ENCODE measurements at regions not wholly inside any gene's neighbourhood (a gene's known extent, or its start where the extent isn't known, plus 50 kb on each side); places are given as distances from the start of the nearest gene placed in this dataset.

DNA sequence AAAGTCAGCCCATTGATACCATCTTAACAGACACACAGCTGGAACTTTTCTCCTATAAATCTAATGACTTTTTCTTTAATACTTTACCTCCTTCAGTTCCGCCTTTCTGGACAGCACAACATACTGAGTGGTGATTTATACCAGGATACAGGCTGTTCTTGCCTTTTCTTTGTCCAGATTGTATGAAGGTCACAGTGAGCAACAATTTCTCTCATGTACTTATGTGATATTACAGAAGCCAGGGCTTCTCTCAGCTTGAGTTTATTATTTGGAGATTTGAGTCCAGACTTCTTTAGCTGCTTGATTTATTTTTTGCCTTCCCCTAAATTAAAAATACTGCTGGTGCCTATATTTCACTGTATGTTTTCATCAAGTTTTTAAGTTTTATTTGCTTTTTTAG, 976.0 kb downstream of the ROBO2 start:
- no CpG with 5 or more reads among the region's 1 CpG for WGBS (ENCODE audit: extremely low coverage, insufficient read length, low lambda C conversion rate)
- Mint-ChIP-seq H3K9me3 (peaks cover 9 to 12% of the 10 kb centered on the region in 2 experiments), H3K36me3 (ENCODE audit: insufficient read depth in 1 of 3, low read depth in 3 of 3) (peaks cover 2 to 11% (median 8%) of the 10 kb centered on the region in 3 experiments), H3K27ac (no peak overlapping the region; a peak in 1 of 7 replicates), H3K4me1 (peaks cover 3 to 9% of the 10 kb centered on the region in 2 experiments; a peak in 3 of 4 replicates), H3K27me3 (ENCODE audit: low read depth) (no peaks in the 10 kb centered on the region), H3K4me3 (no peak overlapping the region)
- H3K9ac ChIP-seq (ENCODE audit: extremely low read depth, insufficient read length, low read length) = no peak overlapping the region
- H2BK15ac ChIP-seq (ENCODE audit: low read depth, low read length) = no peak overlapping the region
- H3K79me1 ChIP-seq (ENCODE audit: insufficient read depth, low read depth, low read length, poor library complexity, severe bottlenecking) = no peaks in the 10 kb centered on the region
- H2BK20ac ChIP-seq (ENCODE audit: low read depth, low read length, poor library complexity, severe bottlenecking) = no peak overlapping the region
- H4K91ac ChIP-seq (ENCODE audit: insufficient read length, low read depth, low read length) = no peak overlapping the region
- H3K4me2 ChIP-seq (ENCODE audit: insufficient read depth, insufficient read length, low read length) = no peak overlapping the region
- H3K18ac ChIP-seq (ENCODE audit: insufficient read length, low read depth, low read length) = no peak overlapping the region
- no peak overlapping the region for H3T11ph ChIP-seq (ENCODE audit: low read length)
- no peak overlapping the region for H3K4ac ChIP-seq (ENCODE audit: low read depth, low read length)
- TF ChIP-seq, protein P1, sequence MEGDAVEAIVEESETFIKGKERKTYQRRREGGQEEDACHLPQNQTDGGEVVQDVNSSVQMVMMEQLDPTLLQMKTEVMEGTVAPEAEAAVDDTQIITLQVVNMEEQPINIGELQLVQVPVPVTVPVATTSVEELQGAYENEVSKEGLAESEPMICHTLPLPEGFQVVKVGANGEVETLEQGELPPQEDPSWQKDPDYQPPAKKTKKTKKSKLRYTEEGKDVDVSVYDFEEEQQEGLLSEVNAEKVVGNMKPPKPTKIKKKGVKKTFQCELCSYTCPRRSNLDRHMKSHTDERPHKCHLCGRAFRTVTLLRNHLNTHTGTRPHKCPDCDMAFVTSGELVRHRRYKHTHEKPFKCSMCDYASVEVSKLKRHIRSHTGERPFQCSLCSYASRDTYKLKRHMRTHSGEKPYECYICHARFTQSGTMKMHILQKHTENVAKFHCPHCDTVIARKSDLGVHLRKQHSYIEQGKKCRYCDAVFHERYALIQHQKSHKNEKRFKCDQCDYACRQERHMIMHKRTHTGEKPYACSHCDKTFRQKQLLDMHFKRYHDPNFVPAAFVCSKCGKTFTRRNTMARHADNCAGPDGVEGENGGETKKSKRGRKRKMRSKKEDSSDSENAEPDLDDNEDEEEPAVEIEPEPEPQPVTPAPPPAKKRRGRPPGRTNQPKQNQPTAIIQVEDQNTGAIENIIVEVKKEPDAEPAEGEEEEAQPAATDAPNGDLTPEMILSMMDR (conservative IDR thresholded peaks at IDR 0.05) = no peak
- H4K5ac ChIP-seq (ENCODE audit: insufficient read length, low read depth, low read length) = no peak overlapping the region
- no peak overlapping the region for H2AFZ ChIP-seq (ENCODE audit: low read length)
- no peak overlapping the region for H3K14ac ChIP-seq (ENCODE audit: insufficient read depth, low read length)
- no peaks in the 10 kb centered on the region for H3K9me3 ChIP-seq (ENCODE audit: control insufficient read depth, low read depth, low read length)
- no peak overlapping the region for H2AK5ac ChIP-seq (ENCODE audit: insufficient read length, low read length)
- no peak overlapping the region for H3K23ac ChIP-seq (ENCODE audit: insufficient read length, low read depth, low read length)
- H4K8ac ChIP-seq (replicated peaks; ENCODE audit: insufficient read length, low read depth, low read length) = no peak overlapping the region
- H4K20me1 ChIP-seq (ENCODE audit: control insufficient read depth, insufficient read depth, insufficient read length) = no peaks in the 10 kb centered on the region
- no peak overlapping the region for H2BK120ac ChIP-seq (ENCODE audit: low read depth, low read length, poor library complexity, severe bottlenecking)
- H3K23me2 ChIP-seq (ENCODE audit: insufficient read length, low read depth, low read length, poor library complexity, severe bottlenecking) = no peaks in the 10 kb centered on the region
- DNase-seq = no peak
- no peaks in the 10 kb centered on the region for H3K27me3 ChIP-seq (ENCODE audit: insufficient read depth, low read length)
- H2BK12ac ChIP-seq (ENCODE audit: insufficient read length, low read depth, low read length) = no peak overlapping the region
- no peaks in the 10 kb centered on the region for H3K4me1 ChIP-seq (ENCODE audit: insufficient read depth, low read length)
- no peaks in the 10 kb centered on the region for H3K79me2 ChIP-seq (ENCODE audit: insufficient read depth, low read length)
- no peak overlapping the region for H3K27ac ChIP-seq (ENCODE audit: insufficient read length, low read depth, low read length)
- no peak overlapping the region for H3K56ac ChIP-seq (ENCODE audit: insufficient read length, low read depth, low read length)
- H2BK5ac ChIP-seq (ENCODE audit: insufficient read length, low read length) = no peak overlapping the region
